Adipocyte (in vitro differentiated cells): ENCODE measurements at regions not wholly inside any gene's neighbourhood (a gene's known extent, or its start where the extent isn't known, plus 50 kb on each side); places are given as distances from the start of the nearest gene placed in this dataset.

Source experiments
- DNase-seq: peaks from one replicate; pipeline ENCODE4 v3.0.0-alpha.2; 2015; ENCODE audit warnings: low read depth
- H3K27me3 ChIP-seq: replicated peaks from 2 replicates; pipeline ENCODE4 v1.7.0; 2013; ENCODE audit warnings: mild to moderate bottlenecking, low read length, moderate library complexity; ENCODE audit not compliant: control insufficient read depth, insufficient read depth
- H3K36me3 ChIP-seq: 2 replicates; pipeline ENCODE4 v1.7.0; 2013; ENCODE audit warnings: low read length, mild to moderate bottlenecking, moderate library complexity; ENCODE audit not compliant: control insufficient read depth, insufficient read depth, severe bottlenecking
- H3K4me1 ChIP-seq: 2 replicates; pipeline ENCODE4 v1.7.0; 2013; ENCODE audit warnings: mild to moderate bottlenecking, low read length, moderate library complexity; ENCODE audit not compliant: control insufficient read depth, insufficient read depth
- H3K4me3 ChIP-seq: 2 replicates; pipeline ENCODE4 v1.7.0; 2013; ENCODE audit warnings: mild to moderate bottlenecking, low read length, moderate library complexity
- H3K9ac ChIP-seq: 2 replicates; pipeline ENCODE4 v1.7.0; 2013; ENCODE audit warnings: mild to moderate bottlenecking, low read length, moderate library complexity
- H3K9me3 ChIP-seq: 2 replicates; pipeline ENCODE4 v1.7.0; 2013; ENCODE audit warnings: mild to moderate bottlenecking, low read length, moderate library complexity; ENCODE audit not compliant: control insufficient read depth

DNA sequence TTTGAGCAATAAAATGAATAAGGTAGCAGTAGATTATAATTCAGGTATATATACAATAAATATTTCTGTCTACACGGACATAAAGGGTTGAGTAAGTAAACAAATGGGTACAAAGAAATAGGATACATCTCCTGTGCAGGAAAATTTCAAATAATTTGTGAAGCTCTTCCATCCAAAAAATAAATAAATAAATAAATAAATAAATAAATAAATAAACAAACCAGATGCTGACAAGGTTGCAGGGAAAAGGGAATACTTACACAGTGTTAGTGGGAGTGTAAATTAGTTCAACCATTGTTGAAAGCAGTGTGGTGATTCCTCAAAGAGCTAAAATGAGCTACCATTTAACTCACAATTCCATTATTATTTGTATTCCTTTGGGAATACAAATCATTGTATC is 227.3 kb upstream of the CDH18 start:
- H3K36me3 ChIP-seq = no peaks in the 10 kb centered on the region
- H3K4me3 ChIP-seq = no peak overlapping the region

DNA sequence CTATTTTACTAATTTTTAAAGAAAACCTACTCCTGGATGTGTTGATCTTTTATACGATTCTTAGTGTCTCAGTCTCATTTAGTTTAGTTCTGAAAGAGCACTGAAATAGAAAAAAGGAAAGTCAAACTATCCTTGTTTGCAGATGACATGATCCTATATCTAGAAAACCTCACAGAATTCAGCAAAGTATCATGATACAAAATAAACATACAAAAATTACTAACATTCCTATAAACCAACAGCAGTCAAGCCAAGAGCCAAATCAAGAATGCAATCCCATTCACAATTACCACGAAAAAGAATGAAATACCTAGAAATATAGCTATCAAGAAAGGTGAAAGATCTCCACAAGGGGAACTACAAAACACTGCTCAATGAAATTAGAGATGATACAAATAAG is 225.8 kb upstream of the CDH18 start:
- Histone ChIP-seq H3K36me3 (no peaks in the 10 kb centered on the region), H3K9me3 (no peaks in the 10 kb centered on the region), H3K4me3 (no peak overlapping the region), H3K4me1 (no peaks in the 10 kb centered on the region), H3K27me3 (no peaks in the 10 kb centered on the region), H3K9ac (no peak overlapping the region)
- peak; percentile 56 for DNase-seq

More for the DNA sequence above, 227.3 kb upstream of the CDH18 start:
- Histone ChIP-seq H3K9ac (no peak overlapping the region), H3K9me3 (no peaks in the 10 kb centered on the region), H3K27me3 (no peaks in the 10 kb centered on the region), H3K4me1 (no peaks in the 10 kb centered on the region)
- DNase-seq = no peak

DNA sequence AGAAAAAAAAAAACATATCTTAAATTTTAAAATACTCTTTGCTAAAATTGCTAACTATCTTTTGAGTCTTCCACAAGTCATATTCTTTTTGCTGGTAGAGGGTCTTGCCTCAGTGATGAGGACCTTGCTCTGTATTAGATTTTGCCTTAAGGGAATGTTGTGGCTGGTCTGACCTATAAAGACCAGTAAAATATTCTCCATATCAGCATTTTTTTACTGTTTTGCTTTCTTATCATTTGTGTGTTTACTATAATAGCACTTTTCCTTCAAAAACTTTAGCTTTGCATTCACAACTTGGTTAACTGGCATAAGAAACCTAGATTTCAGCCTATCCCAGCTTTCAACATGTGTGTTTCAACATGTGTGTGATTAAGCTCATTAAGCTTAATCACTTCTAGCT is 224.7 kb upstream of the CDH18 start:
- no peaks in the 10 kb centered on the region for H3K36me3 ChIP-seq
- H3K9me3 ChIP-seq = no peaks in the 10 kb centered on the region
- no peak overlapping the region for H3K4me3 ChIP-seq
- no peak overlapping the region for H3K9ac ChIP-seq
- DNase-seq = no peak
- H3K27me3 ChIP-seq = no peaks in the 10 kb centered on the region
- no peaks in the 10 kb centered on the region for H3K4me1 ChIP-seq

DNA sequence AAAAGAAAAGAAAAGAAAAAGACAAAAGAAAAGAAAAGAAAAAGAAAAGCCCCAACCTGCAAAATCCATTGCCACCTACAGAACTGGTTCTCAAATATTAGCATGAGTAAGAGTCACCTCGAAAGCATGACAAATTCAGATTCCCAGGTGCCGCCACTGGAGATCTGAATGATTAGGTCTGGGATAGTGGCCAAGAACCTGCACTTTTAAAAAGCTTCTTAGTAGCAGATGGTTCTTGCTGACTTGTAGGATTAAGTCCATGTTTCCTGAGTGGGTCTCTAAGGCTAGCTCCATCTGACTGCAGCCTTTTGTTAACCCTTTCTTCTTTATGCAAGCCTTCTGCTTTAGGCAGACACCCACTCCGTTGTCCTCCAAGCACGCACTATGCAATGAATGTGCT is 178.5 kb upstream of the CDH18 start:
- Histone ChIP-seq H3K9ac (no peak overlapping the region), H3K36me3 (no peaks in the 10 kb centered on the region), H3K27me3 (no peaks in the 10 kb centered on the region), H3K9me3 (no peaks in the 10 kb centered on the region), H3K4me1 (no peaks in the 10 kb centered on the region), H3K4me3 (no peak overlapping the region)
- DNase-seq = no peak

DNA sequence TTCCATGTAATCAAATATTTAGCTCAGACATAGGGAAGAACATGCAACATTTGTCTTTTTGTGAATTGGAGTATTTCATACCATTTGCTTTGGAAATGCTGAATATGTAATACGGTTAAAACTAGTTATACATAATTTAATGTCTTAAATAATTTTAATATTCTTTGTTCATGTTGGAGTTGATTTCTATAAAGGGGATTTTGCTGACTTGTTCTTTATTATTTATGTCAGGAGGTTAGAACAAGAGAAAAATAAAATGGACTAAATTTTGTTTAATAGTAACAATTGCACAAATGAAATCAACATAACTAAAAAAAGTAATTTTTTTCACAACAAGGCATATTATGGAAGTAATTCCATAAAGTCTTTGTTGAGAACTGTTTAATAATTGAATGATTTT is 170.0 kb upstream of the CDH18 start:
- H3K9ac ChIP-seq = no peak overlapping the region
- no peak overlapping the region for H3K4me3 ChIP-seq
- H3K27me3 ChIP-seq = no peaks in the 10 kb centered on the region
- H3K9me3 ChIP-seq = no peaks in the 10 kb centered on the region
- DNase-seq = no peak
- no peaks in the 10 kb centered on the region for H3K4me1 ChIP-seq
- no peaks in the 10 kb centered on the region for H3K36me3 ChIP-seq

DNA sequence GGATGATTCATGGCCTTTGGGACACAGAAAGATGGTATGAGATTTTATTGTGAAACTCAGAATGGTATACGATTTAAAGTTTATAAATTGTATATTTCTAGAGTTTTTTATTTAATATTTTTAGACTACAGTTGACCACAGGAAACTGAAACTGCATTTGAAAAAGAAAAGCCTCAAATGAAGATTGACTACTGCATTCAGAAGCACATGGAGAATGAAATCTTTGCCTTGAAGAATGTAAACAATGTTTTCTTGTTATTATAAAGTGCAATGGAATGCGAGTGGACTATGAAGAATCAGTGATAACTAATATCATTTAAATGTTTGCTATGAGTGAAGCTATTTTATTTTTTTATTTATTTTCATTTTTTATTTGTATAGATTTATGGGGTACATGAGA is 169.1 kb upstream of the CDH18 start:
- DNase-seq = peak; percentile 38
- Histone ChIP-seq H3K4me3 (no peak overlapping the region), H3K4me1 (no peaks in the 10 kb centered on the region), H3K36me3 (no peaks in the 10 kb centered on the region), H3K27me3 (no peaks in the 10 kb centered on the region), H3K9ac (no peak overlapping the region), H3K9me3 (no peaks in the 10 kb centered on the region)

DNA sequence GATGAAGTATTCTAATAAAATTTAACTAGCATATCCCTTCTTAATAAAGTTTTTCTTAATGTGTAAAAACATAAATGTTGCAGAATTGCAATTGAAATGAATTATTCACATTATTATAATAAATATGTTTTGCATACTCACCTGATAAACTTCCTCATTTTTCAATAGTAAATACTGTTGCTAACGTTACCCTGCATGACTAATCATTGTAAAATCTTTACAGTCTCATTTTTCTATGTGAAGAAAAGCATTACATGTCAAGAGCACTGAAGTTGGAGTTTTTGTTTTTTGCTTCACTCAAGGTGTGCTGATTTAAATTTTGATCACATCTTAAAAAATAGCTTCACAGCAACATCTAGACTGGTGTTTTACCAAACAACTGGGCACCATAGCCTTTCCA is 157.2 kb upstream of the CDH18 start:
- Histone ChIP-seq H3K9ac (no peak overlapping the region), H3K4me1 (no peaks in the 10 kb centered on the region), H3K36me3 (no peaks in the 10 kb centered on the region), H3K9me3 (no peaks in the 10 kb centered on the region), H3K27me3 (no peaks in the 10 kb centered on the region), H3K4me3 (no peak overlapping the region)
- no peak for DNase-seq

DNA sequence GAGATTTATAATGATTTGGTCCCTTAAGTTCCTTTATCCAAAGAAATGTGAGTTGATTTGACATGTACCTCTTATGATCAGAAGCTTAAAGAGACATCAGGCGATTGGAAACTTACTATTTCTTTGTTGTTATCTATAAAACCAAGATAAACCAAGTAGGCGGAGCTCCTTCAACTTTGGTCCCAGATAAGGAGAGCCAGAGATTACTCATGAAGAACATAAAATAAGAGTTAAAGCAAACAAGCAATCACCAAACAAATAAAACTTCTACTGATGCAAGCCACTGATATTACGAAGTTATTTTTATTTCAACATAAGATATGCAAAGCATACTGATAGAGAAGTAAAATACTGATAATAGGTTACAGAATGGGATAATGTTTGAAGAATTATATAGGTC is 141.5 kb upstream of the CDH18 start:
- no peak overlapping the region for H3K4me3 ChIP-seq
- H3K9me3 ChIP-seq = peaks cover 5% of the 10 kb centered on the region
- no peak for DNase-seq
- H3K4me1 ChIP-seq = no peaks in the 10 kb centered on the region
- no peaks in the 10 kb centered on the region for H3K27me3 ChIP-seq
- H3K9ac ChIP-seq = no peak overlapping the region
- no peaks in the 10 kb centered on the region for H3K36me3 ChIP-seq

DNA sequence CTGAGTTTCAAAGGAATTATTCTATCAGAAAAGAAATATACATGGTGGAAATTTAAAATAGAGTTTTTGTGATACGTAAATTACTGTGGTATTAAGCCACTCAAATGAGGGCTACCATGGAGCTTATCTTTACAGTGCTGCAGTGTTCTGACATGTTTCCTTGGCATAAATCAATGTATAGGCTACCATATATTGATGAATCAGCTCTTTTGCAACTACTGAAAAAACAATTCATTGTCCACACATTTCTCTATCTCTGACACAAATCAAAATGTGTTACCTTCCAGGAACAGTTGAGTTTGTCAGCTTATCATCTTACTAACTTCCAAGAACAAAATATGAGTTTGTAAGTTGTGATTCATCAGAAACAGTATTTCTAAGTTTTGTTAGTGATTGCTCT is 140.3 kb upstream of the CDH18 start:
- Histone ChIP-seq H3K9ac (no peak overlapping the region), H3K9me3 (no peaks in the 10 kb centered on the region), H3K27me3 (no peaks in the 10 kb centered on the region), H3K4me3 (no peak overlapping the region), H3K4me1 (no peaks in the 10 kb centered on the region), H3K36me3 (no peaks in the 10 kb centered on the region)
- no peak for DNase-seq

DNA sequence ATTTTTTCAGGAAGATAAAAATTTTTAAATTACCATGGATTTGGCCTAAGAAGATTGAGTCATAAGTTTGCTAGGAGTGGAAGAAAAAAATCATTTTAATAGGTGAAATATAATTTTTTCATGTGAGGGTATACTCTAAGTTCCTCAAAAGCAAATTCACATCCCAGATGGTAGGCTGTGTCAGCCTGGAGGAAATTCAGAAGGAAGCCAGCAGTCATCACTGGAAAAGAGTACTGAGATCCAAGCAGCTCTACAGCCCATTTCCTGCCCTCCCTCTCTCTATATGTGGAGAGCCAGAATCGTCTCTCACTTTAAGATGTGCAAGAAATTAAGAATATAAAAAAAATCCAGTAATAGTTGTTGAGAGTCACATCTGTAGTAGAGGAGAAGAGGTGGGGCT is 126.5 kb upstream of the CDH18 start:
- peaks cover 10% of the 10 kb centered on the region for H3K4me1 ChIP-seq
- H3K9ac ChIP-seq = no peak overlapping the region
- H3K36me3 ChIP-seq = no peaks in the 10 kb centered on the region
- DNase-seq = no peak
- H3K9me3 ChIP-seq = no peaks in the 10 kb centered on the region
- H3K4me3 ChIP-seq = no peak overlapping the region
- no peaks in the 10 kb centered on the region for H3K27me3 ChIP-seq

DNA sequence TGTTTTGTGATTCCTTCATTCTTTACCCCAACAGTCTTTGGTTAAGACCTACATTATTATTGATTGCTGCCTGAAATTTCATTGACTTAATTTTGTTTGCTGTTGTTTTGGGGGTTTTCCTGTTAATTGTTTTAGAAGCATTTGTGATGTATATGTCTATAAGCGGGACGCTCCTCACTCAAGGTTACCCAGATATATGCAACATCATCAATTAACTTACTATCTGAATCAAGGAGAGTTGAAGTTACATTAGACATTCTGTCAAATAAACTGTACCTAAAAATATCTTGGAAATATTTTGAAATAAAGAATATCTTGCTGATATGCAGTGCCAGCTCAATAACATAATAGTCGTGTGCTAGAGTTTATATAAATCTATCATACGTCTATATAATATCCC is 125.9 kb upstream of the CDH18 start:
- H3K9me3 ChIP-seq = no peaks in the 10 kb centered on the region
- H3K36me3 ChIP-seq = no peaks in the 10 kb centered on the region
- H3K9ac ChIP-seq = no peak overlapping the region
- peaks cover 10% of the 10 kb centered on the region for H3K4me1 ChIP-seq
- no peak overlapping the region for H3K4me3 ChIP-seq
- no peaks in the 10 kb centered on the region for H3K27me3 ChIP-seq
- DNase-seq = no peak

DNA sequence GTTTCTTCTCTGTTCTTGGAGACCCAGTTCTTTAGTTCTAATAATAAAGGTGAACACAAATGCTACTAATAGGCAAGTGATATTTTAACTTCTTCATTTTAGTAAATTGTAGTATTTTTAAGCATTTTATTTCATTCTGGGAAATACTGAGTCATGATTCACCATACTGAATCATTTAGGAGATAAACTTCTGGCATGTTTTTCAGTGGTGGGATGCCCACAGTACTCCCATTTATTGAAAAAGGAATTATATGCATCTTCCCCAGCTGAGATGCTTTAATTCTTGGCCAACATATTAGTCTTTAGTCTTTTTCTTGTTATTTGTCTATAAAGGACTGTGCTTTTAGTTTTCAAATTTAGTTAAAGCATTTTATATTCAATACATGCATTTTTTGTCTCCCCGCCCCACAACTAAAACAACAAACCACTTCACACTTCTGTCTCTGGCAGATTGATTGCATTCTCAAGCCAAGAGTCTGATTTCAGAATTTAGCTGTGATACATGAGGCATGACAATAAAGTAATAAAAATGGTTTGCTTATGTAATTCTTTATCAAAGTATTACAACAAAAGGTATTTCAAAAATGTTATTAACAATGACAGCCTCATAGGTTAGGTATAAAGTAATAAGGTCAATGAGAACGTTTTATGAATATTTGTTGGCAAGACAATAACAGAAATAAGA is 125.2 kb upstream of the CDH18 start:
- no peaks in the 10 kb centered on the region for H3K9me3 ChIP-seq
- peak; percentile 72 for DNase-seq
- H3K27me3 ChIP-seq = no peaks in the 10 kb centered on the region
- no peak overlapping the region for H3K9ac ChIP-seq
- H3K36me3 ChIP-seq = no peaks in the 10 kb centered on the region
- no peak overlapping the region for H3K4me3 ChIP-seq
- peaks cover 10% of the 10 kb centered on the region for H3K4me1 ChIP-seq
